Stimulated activated CD8-positive, alpha-beta memory T cell treated with anti-CD3 and anti-CD28 coated beads, Interleukin-7, amount 100 ng/mL, for 1 hour (primary cell): ENCODE measurements at regions not wholly inside any gene's neighbourhood (a gene's known extent, or its start where the extent isn't known, plus 50 kb on each side); places are given as distances from the start of the nearest gene placed in this dataset.

ENCODE experiments used
- DNase-seq, 2 donors: peaks; one replicate each; pipeline ENCODE4 v3.0.0-alpha.2; 2020; ENCODE audit warnings: low read depth in 2 of 2

- DNase-seq: no peak
Measured at GRCh38 chr1:38115682-38116202, 69.1 kb upstream of the POU3F1 start.

GRCh38 chr1:38115226-38115625 is 68.6 kb upstream of the POU3F1 start:
- no peak for DNase-seq

- DNase-seq: no peak
Measured at GRCh38 chr1:38114241-38115026, 67.8 kb upstream of the POU3F1 start.

DNA sequence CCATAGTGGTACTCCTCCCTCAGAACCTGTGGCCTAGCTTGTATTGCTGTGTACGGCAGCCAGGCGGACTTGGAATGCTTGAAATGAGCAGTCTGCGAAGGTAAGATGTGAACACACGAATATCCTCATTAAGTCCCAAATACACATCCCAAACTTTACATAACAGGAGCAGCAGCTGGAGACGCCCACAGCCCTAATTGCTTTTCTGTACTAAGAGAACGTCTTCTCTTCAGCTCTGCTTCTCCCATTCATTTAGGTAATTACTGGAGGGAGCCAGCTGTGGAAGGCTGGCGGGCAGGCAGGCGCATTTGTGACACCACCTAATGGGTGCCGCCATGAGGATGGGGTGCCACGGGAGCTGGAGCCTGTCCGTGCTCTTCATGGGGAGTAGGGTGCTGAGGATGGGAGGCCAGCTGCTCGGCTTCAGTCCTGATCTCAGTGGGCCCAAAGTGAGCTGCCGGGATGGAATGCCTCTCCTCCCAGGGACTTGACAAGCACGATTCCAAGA is 66.6 kb upstream of the POU3F1 start:
- no peak for DNase-seq

- DNase-seq: no peak
Measured at GRCh38 chr1:38111589-38111988, 65.0 kb upstream of the POU3F1 start.

DNA sequence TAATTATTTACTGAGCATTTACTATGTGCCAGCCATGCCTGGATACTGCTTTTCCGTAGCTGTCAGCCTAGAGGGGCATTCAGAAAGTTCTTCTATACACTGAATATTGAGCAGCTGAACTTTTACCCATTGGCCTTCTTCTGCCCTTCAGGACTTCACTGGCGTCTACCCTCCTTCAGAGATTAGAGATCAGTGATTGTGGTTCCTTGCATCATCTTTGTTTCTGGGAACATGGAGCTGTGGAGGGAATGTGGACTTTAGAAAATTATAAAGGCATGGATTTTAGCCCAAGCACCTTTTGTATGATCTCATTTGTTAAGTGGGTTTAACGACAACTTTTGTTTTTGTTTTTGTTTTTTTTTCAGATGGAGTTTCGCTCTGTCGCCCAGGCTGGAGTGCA is 58.7 kb upstream of the POU3F1 start:
- DNase-seq: no peak

GRCh38 chr1:38102636-38103035 is 56.0 kb upstream of the POU3F1 start:
- no peak for DNase-seq

DNA sequence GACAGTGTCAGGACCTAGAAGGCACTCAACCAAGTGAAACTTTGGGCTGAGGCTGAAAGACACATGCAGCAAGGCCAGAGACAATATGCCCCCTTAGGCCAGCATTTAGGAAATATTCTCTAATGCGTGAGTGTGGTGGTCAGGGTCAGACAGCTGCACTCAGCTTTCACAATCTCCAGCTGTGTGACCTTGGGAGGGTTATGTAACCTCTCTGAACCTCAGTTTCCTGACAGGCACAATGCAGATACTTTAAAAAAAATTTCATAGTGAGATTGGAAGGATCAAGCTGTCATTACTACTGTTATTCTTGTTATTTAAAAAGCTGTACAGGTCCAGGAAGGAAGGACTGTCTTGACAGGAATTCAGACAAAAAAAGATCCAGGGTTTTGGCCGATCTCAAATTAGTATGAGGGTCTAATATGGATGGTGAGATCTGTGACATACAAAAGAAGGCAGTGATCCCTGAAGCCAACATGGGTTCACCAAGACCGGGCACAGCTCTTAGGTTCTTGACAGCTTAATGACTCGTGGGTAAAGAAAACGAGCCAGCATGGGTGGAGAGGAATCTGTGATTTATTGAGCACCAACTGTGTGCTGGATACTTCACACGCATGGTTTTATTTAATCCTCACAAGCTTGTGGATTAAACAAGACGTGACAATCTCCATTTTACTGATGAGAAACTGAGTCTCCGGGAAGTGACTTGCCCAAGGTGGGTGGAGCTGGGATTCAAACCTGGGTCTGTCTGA is 54.6 kb upstream of the POU3F1 start:
- no peak for DNase-seq

GRCh38 chr1:38098101-38098847 is 51.7 kb upstream of the POU3F1 start:
- no peak for DNase-seq

- DNase-seq: no peak
Measured at GRCh38 chr1:38097284-38097898, 50.8 kb upstream of the POU3F1 start.
